ENCODE measurements at regions not wholly inside any gene's neighbourhood (a gene's known extent, or its start where the extent isn't known, plus 50 kb on each side); places are given as distances from the start of the nearest gene placed in this dataset.

GRCh38 chr14:98966475-98967162 is 305.4 kb downstream of the BCL11B start:
- TF ChIP-seq MAX (IDR thresholded peaks at IDR 0.05) (no peak), CREB1 (IDR thresholded peaks at IDR 0.05; ENCODE audit: low read depth) (no peak), EGR1 (IDR thresholded peaks at IDR 0.05) (no peak), TAF1 (IDR thresholded peaks at IDR 0.05; ENCODE audit: low read depth) (no peak), NFIC (IDR thresholded peaks at IDR 0.05) (no peak), RAD21 (IDR thresholded peaks at IDR 0.05; ENCODE audit: low read depth) (no peak), REST (IDR thresholded peaks at IDR 0.05; ENCODE audit: low read depth) (no peak)

- TF ChIP-seq TEAD4 (IDR thresholded peaks at IDR 0.05): no peak
- TF ChIP-seq RAD21 (IDR thresholded peaks at IDR 0.05; ENCODE audit: low read depth): no peak
- TF ChIP-seq REST (IDR thresholded peaks at IDR 0.05; ENCODE audit: low read depth): no peak
- TF ChIP-seq TCF12 (IDR thresholded peaks at IDR 0.05; ENCODE audit: low read depth): no peak
- TF ChIP-seq EGR1 (IDR thresholded peaks at IDR 0.05): no peak
- no peak for TF ChIP-seq CREB1 (IDR thresholded peaks at IDR 0.05; ENCODE audit: low read depth)
- TF ChIP-seq NFIC (IDR thresholded peaks at IDR 0.05): no peak
- TF ChIP-seq USF1 (IDR thresholded peaks at IDR 0.05): no peak
- no peak for TF ChIP-seq TAF1 (IDR thresholded peaks at IDR 0.05; ENCODE audit: low read depth)
- no peak for TF ChIP-seq MAX (IDR thresholded peaks at IDR 0.05)
- no peak for TF ChIP-seq EP300 (IDR thresholded peaks at IDR 0.05; ENCODE audit: borderline replicate concordance)
- no peak for TF ChIP-seq ZBTB7A (IDR thresholded peaks at IDR 0.05; ENCODE audit: low read depth)
- TF ChIP-seq YY1 (IDR thresholded peaks at IDR 0.05; ENCODE audit: low read depth): no peak
Measured at GRCh38 chr14:98974113-98974512, 297.9 kb downstream of the BCL11B start.

- no peak for TF ChIP-seq YY1 (IDR thresholded peaks at IDR 0.05; ENCODE audit: low read depth)
- no peak for TF ChIP-seq FOXM1 (IDR thresholded peaks at IDR 0.05; ENCODE audit: borderline replicate concordance, low read depth)
- no peak for TF ChIP-seq TEAD4 (IDR thresholded peaks at IDR 0.05)
- no peak for TF ChIP-seq CREB1 (IDR thresholded peaks at IDR 0.05; ENCODE audit: low read depth)
Measured at GRCh38 chr14:98976271-98976670, 295.7 kb downstream of the BCL11B start.

GRCh38 chr14:98977451-98977850 is 294.5 kb downstream of the BCL11B start:
- TF ChIP-seq NFIC (IDR thresholded peaks at IDR 0.05) (no peak), EP300 (IDR thresholded peaks at IDR 0.05; ENCODE audit: borderline replicate concordance) (no peak), TCF12 (IDR thresholded peaks at IDR 0.05; ENCODE audit: low read depth) (no peak), REST (IDR thresholded peaks at IDR 0.05; ENCODE audit: low read depth) (no peak), EGR1 (IDR thresholded peaks at IDR 0.05) (no peak), CREB1 (IDR thresholded peaks at IDR 0.05; ENCODE audit: low read depth) (no peak), TEAD4 (IDR thresholded peaks at IDR 0.05) (no peak), MAX (IDR thresholded peaks at IDR 0.05) (no peak), TAF1 (IDR thresholded peaks at IDR 0.05; ENCODE audit: low read depth) (no peak), RAD21 (IDR thresholded peaks at IDR 0.05; ENCODE audit: low read depth) (no peak), FOXM1 (IDR thresholded peaks at IDR 0.05; ENCODE audit: borderline replicate concordance, low read depth) (no peak), YY1 (IDR thresholded peaks at IDR 0.05; ENCODE audit: low read depth) (no peak), USF1 (IDR thresholded peaks at IDR 0.05) (no peak), CEBPB (IDR thresholded peaks at IDR 0.05) (no peak), ZBTB7A (IDR thresholded peaks at IDR 0.05; ENCODE audit: low read depth) (no peak)
